Testis (tissue), 2 donors: ENCODE measurements at regions not wholly inside any gene's neighbourhood (a gene's known extent, or its start where the extent isn't known, plus 50 kb on each side); places are given as distances from the start of the nearest gene placed in this dataset.

Source experiments
- POLR2A ChIP-seq: fragments of 450-650 bp; IDR thresholded peaks from one replicate; pipeline ENCODE4 v1.6.1; 2017; ENCODE audit warnings: antibody characterized with exemption, mild to moderate bottlenecking, moderate library complexity
- TF ChIP-seq, protein P1 (sequence below), 3 experiments: fragments of 450-650 bp in 2 of 3; fragments of 200-600 bp in 1 of 3; sonication (generic) in 1 of 3; IDR thresholded peaks; one replicate each; pipeline ENCODE4 v1.5.1; 2016 to 2019; ENCODE audit warnings: antibody characterized with exemption in 3 of 3, mild to moderate bottlenecking in 2 of 3, moderate library complexity in 1 of 3

DNA sequence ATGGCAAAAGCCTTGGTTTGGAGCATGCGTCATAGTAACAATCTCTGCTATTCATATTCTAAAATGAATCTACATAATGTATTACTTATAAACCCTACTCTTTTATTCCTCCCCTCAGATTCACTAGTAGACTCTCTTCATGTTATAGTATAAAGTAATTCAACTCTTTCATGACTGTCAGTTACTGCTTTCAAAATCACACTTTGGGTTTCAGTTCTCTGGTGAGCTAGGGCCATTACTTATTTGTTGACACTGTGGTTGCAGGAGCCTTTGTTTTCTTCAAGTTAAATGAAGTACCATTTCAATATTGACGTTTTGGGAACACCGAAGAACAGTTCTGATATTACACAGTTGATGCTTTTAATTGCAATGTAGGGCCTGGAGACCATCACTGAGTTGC, 378.4 kb downstream of the DDX10 start:
- TF ChIP-seq, protein P1, sequence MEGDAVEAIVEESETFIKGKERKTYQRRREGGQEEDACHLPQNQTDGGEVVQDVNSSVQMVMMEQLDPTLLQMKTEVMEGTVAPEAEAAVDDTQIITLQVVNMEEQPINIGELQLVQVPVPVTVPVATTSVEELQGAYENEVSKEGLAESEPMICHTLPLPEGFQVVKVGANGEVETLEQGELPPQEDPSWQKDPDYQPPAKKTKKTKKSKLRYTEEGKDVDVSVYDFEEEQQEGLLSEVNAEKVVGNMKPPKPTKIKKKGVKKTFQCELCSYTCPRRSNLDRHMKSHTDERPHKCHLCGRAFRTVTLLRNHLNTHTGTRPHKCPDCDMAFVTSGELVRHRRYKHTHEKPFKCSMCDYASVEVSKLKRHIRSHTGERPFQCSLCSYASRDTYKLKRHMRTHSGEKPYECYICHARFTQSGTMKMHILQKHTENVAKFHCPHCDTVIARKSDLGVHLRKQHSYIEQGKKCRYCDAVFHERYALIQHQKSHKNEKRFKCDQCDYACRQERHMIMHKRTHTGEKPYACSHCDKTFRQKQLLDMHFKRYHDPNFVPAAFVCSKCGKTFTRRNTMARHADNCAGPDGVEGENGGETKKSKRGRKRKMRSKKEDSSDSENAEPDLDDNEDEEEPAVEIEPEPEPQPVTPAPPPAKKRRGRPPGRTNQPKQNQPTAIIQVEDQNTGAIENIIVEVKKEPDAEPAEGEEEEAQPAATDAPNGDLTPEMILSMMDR (IDR thresholded peaks at IDR 0.05) = no peak
- no peak for TF ChIP-seq POLR2A
